MCF 10A (cell line): ENCODE measurements at regions not wholly inside any gene's neighbourhood (a gene's known extent, or its start where the extent isn't known, plus 50 kb on each side); places are given as distances from the start of the nearest gene placed in this dataset.

Experiments
- BruUV-seq: library from RNA; stranded (reverse); fragments of 400-500 nt; replicated peaks from 2 replicates; lab custom pipeline; 2021; lab: Mats Ljungman, UMichigan
- CTCF ChIA-PET: fragments of 300-600 bp; sonication (Branson Sonifier 250); formaldehyde crosslinking; extraction: SDS; loops from one replicate; lab custom pipeline; 2021; ENCODE audit warnings: antibody characterized with exemption, inconsistent platforms; lab: Yijun Ruan, JAX
- POLR2A ChIA-PET: fragments of 300-600, 350-650 bp; sonication (Branson Sonifier 250); formaldehyde crosslinking; extraction: SDS; loops from one replicate; lab custom pipeline; 2020; ENCODE audit warnings: antibody characterized with exemption, inconsistent platforms; lab: Yijun Ruan, JAX
- DNase-seq: peaks from one replicate; pipeline ENCODE4 v3.0.0-alpha.2; 2018; ENCODE audit not compliant: unreplicated experiment
- H3K27ac Mint-ChIP-seq: one replicate; pipeline ENCODE4 v1.8.0; 2022; ENCODE audit warnings: mild to moderate bottlenecking, low read depth, mixed read lengths; ENCODE audit not compliant: unreplicated experiment
- H3K27me3 Mint-ChIP-seq: one replicate; pipeline ENCODE4 v1.8.0; 2022; ENCODE audit warnings: mixed read lengths; ENCODE audit not compliant: insufficient read depth, unreplicated experiment
- H3K36me3 Mint-ChIP-seq: one replicate; pipeline ENCODE4 v1.8.0; 2022; ENCODE audit warnings: mild to moderate bottlenecking, moderate library complexity, mixed read lengths; ENCODE audit not compliant: insufficient read depth, unreplicated experiment
- H3K4me1 Mint-ChIP-seq: one replicate; pipeline ENCODE4 v1.8.0; 2022; ENCODE audit warnings: mixed read lengths; ENCODE audit not compliant: insufficient read depth, unreplicated experiment
- H3K4me3 Mint-ChIP-seq: one replicate; pipeline ENCODE4 v1.8.0; 2022; ENCODE audit warnings: mild to moderate bottlenecking, moderate library complexity, mixed read lengths; ENCODE audit not compliant: unreplicated experiment
- H3K9me3 Mint-ChIP-seq: one replicate; pipeline ENCODE4 v1.8.0; 2022; ENCODE audit warnings: mixed read lengths; ENCODE audit not compliant: unreplicated experiment
- intact Hi-C: fragments of 100-400 bp; cut with micrococcal nuclease; formaldehyde crosslinking; loops from 2 replicates; pipeline ENCODE4 v1.14.1; 2022
- TF ChIP-seq, protein P1 (sequence below): fragments of 200-600 bp; IDR thresholded peaks from one replicate; pipeline ENCODE4 v1.8.0; 2022; ENCODE audit warnings: antibody characterized with exemption, mild to moderate bottlenecking; ENCODE audit not compliant: unreplicated experiment

DNA sequence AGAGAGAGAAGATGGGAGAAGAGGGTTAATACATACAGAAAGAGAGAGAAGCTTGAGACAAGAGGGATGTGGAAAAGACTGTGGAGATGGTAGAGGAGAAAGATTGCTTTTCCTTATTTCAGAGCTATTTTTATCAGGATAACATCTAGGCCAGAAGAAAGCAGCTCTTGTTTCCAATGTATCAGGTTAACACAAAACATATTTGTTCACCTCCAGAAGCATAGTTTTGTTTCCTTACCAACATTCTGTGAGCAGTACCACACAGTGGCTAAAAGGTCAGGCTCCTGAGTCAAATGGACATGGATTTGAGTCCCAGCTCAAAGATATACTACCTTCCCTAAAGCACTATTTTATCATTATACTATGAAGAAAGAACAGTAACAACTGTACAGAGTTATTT is 185.5 kb downstream of the DUSP10 start:
- H3K27ac Mint-ChIP-seq: no peak overlapping the region
- intact Hi-C loops: no loop called here
- no peaks in the 10 kb centered on the region for H3K9me3 Mint-ChIP-seq
- no peak overlapping the region for H3K4me3 Mint-ChIP-seq
- no peaks in the 10 kb centered on the region for H3K27me3 Mint-ChIP-seq
- no peaks in the 10 kb centered on the region for H3K36me3 Mint-ChIP-seq
- no peak for DNase-seq
- BruUV-seq: no TSS peak
- TF ChIP-seq, protein P1, sequence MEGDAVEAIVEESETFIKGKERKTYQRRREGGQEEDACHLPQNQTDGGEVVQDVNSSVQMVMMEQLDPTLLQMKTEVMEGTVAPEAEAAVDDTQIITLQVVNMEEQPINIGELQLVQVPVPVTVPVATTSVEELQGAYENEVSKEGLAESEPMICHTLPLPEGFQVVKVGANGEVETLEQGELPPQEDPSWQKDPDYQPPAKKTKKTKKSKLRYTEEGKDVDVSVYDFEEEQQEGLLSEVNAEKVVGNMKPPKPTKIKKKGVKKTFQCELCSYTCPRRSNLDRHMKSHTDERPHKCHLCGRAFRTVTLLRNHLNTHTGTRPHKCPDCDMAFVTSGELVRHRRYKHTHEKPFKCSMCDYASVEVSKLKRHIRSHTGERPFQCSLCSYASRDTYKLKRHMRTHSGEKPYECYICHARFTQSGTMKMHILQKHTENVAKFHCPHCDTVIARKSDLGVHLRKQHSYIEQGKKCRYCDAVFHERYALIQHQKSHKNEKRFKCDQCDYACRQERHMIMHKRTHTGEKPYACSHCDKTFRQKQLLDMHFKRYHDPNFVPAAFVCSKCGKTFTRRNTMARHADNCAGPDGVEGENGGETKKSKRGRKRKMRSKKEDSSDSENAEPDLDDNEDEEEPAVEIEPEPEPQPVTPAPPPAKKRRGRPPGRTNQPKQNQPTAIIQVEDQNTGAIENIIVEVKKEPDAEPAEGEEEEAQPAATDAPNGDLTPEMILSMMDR: no peak
- peaks cover 4% of the 10 kb centered on the region for H3K4me1 Mint-ChIP-seq
- ChIA-PET CTCF (interaction anchor here (0.6 to 3.0 kb wide), 9 partner anchors 8 to 899 kb away, joined by 3 to 11 read pairs (median 4); no protein-coding TSS in a partner anchor), POLR2A (interaction anchor here (0.7 kb wide), 1 partner anchor 277 kb away, joined by 3 read pairs; no protein-coding TSS in a partner anchor)

DNA sequence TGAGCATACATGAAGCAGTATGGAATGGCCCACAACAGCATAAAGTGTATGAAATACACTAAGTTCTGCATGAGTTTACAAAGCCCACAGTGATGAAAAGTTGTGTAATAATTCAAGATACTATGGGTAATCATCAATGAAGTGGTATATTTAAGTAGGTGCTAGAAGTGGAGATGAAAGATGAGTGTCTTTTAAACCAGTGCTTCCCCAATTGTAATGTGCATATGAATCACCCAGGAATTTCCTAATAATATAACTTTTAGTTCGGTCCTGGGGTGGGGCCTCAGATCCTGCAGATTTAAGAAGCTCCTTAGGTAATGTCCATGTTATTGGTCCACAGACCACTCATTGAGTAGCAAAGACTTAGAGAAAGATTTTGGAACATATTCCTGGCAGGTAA is 184.9 kb downstream of the DUSP10 start:
- DNase-seq: no peak
- POLR2A ChIA-PET: interaction anchor here (0.7 to 1.4 kb wide), 4 partner anchors 9 to 277 kb away, joined by 3 to 4 read pairs (median 3); no protein-coding TSS in a partner anchor
- TF ChIP-seq, protein P1: no peak
- H3K27me3 Mint-ChIP-seq: no peaks in the 10 kb centered on the region
- H3K4me1 Mint-ChIP-seq: peaks cover 4% of the 10 kb centered on the region
- H3K27ac Mint-ChIP-seq: no peak overlapping the region
- intact Hi-C loops: no loop called here
- H3K4me3 Mint-ChIP-seq: no peak overlapping the region
- CTCF ChIA-PET: interaction anchor here (0.5 to 3.0 kb wide), 7 partner anchors 9 to 794 kb away, joined by 3 to 11 read pairs (median 4); no protein-coding TSS in a partner anchor
- H3K36me3 Mint-ChIP-seq: no peaks in the 10 kb centered on the region
- BruUV-seq: no TSS peak
- H3K9me3 Mint-ChIP-seq: no peaks in the 10 kb centered on the region

DNA sequence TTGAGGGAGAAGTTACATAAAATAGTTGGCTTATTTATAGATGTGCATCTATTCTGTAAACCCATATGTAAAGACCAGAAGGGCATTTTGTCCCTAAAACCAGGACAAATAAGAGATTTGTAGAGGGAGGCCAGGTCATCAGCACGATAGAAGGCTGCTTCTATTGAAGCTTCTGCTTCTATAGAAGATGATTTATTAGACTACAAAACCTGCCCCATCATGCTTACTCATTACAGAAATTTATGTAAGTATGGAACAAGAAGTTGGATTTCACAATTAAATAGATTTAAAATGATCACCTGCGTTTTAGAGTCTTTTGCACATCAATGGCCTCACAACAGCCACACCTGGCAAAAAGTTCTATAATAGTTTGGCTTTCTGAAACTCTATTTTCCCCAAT is 183.5 kb downstream of the DUSP10 start:
- no TSS peak for BruUV-seq
- Mint-ChIP-seq H3K9me3 (no peaks in the 10 kb centered on the region), H3K27me3 (no peaks in the 10 kb centered on the region), H3K4me3 (no peak overlapping the region), H3K27ac (no peak overlapping the region), H3K4me1 (peaks cover 4% of the 10 kb centered on the region), H3K36me3 (no peaks in the 10 kb centered on the region)
- DNase-seq: no peak
- ChIA-PET CTCF (interaction anchor here (0.7 to 1.2 kb wide), 5 partner anchors 9 to 1076 kb away, joined by 3 to 4 read pairs (median 3); no protein-coding TSS in a partner anchor), POLR2A (interaction anchor here (1.1 to 1.4 kb wide), 3 partner anchors 9 to 44 kb away, joined by 3 to 4 read pairs (median 3); no protein-coding TSS in a partner anchor)
- intact Hi-C loops: no loop called here
- TF ChIP-seq, protein P1: no peak

DNA sequence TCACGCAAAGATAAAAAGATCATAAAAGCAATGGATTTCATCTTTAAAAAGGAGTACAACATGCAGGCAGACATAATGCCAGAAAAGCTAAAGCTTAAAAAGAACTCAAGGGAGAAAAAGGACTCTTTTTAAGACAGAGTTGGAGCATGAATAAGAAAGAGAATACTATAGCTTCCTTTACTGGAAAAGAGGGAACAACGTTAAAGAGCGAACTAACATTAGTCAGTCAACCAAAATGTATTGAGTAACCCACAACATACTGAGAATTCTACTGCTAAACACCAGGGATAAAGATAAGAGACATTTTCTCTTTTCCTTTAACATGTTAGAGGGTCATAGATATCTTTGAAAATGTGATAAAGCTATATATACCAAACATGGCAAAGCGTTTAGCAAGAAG is 182.0 kb downstream of the DUSP10 start:
- BruUV-seq: no TSS peak
- peaks cover 4% of the 10 kb centered on the region for H3K4me1 Mint-ChIP-seq
- TF ChIP-seq, protein P1: no peak
- no peaks in the 10 kb centered on the region for H3K9me3 Mint-ChIP-seq
- CTCF ChIA-PET: interaction anchor here (0.7 to 0.9 kb wide), 3 partner anchors 30 to 850 kb away, joined by 3 to 5 read pairs (median 4); no protein-coding TSS in a partner anchor
- POLR2A ChIA-PET: no interaction called here
- no peak for DNase-seq
- H3K4me3 Mint-ChIP-seq: no peak overlapping the region
- no peak overlapping the region for H3K27ac Mint-ChIP-seq
- no peaks in the 10 kb centered on the region for H3K27me3 Mint-ChIP-seq
- no peaks in the 10 kb centered on the region for H3K36me3 Mint-ChIP-seq
- intact Hi-C loops: no loop called here
